Endothelial cell of umbilical vein (primary cell): ENCODE measurements at regions not wholly inside any gene's neighbourhood (a gene's known extent, or its start where the extent isn't known, plus 50 kb on each side); places are given as distances from the start of the nearest gene placed in this dataset.

ENCODE experiments used
- BruUV-seq: library from RNA; stranded (reverse); fragments of 400-500 nt; replicated peaks from 2 replicates; lab custom pipeline; 2021; lab: Mats Ljungman, UMichigan
- CTCF ChIA-PET: fragments of 300-600, 350-600 bp; sonication (Branson Sonifier 250); formaldehyde crosslinking; loops from one replicate; lab custom pipeline; 2021; ENCODE audit warnings: antibody characterized with exemption, inconsistent platforms; lab: Charles Lee
- POLR2A ChIA-PET: fragments of 300-600, 350-600 bp; sonication (Branson Sonifier 250); formaldehyde crosslinking; loops from one replicate; lab custom pipeline; 2021; ENCODE audit warnings: antibody characterized with exemption, inconsistent platforms; lab: Charles Lee
- DNase-seq: peaks from one replicate; pipeline ENCODE4 v3.0.0-alpha.2; 2011; ENCODE audit warnings: low read depth, low spot score
- FAIRE-seq: peaks from 2 replicates; lab custom pipeline; 2011; peaks lifted over from hg19 to GRCh38; lab: Jason Lieb, UNC
- H2AFZ ChIP-seq: 2 replicates; pipeline ENCODE4 v1.6.0; 2012; ENCODE audit warnings: low read depth, low read length, control low read depth, inconsistent platforms
- H3K27ac ChIP-seq: 2 replicates; pipeline ENCODE4 v1.5.1; 2011; ENCODE audit warnings: low read depth, mild to moderate bottlenecking, control low read depth, low read length, moderate library complexity; ENCODE audit not compliant: insufficient read depth
- H3K27me3 ChIP-seq, 2 experiments: 2 replicates each; pipeline versions ENCODE4 v1.6.0 to v1.6.1; 2011; ENCODE audit warnings: low read length in 2 of 2, mixed read lengths in 1 of 2; ENCODE audit not compliant: control insufficient read depth in 2 of 2, insufficient read depth in 2 of 2
- H3K36me3 ChIP-seq, 2 experiments: 2 replicates in 1 of 2; 3 replicates in 1 of 2; pipeline ENCODE4 v1.5.1; 2011; ENCODE audit warnings: low read length in 2 of 2, mild to moderate bottlenecking in 1 of 2, moderate library complexity in 1 of 2; ENCODE audit not compliant: control insufficient read depth in 2 of 2, insufficient read depth in 2 of 2; ENCODE audit errors: extremely low read depth in 1 of 2
- H3K4me1 ChIP-seq: 3 replicates; pipeline ENCODE4 v1.5.1; 2011; ENCODE audit warnings: mild to moderate bottlenecking, low read length; ENCODE audit not compliant: control insufficient read depth, insufficient read depth; ENCODE audit errors: extremely low read depth
- H3K4me2 ChIP-seq: 2 replicates; pipeline ENCODE4 v1.6.1; 2011; ENCODE audit warnings: low read length, control low read depth, mixed read lengths; ENCODE audit not compliant: insufficient read depth
- H3K4me3 ChIP-seq, 3 experiments: fragments of 200-600 bp in 1 of 3; sonication (generic), shearing (Covaris generic) in 1 of 3; replicated peaks in 1 of 3; 2 replicates each; pipeline ENCODE4 v1.5.1; 2011 to 2016; ENCODE audit warnings: control low read depth in 3 of 3, low read length in 3 of 3, mild to moderate bottlenecking in 2 of 3, inconsistent platforms in 1 of 3, low read depth in 1 of 3, moderate library complexity in 1 of 3; ENCODE audit not compliant: insufficient read depth in 1 of 3
- H3K79me2 ChIP-seq: 2 replicates; pipeline ENCODE4 v1.6.0; 2012; ENCODE audit warnings: low read length, inconsistent platforms; ENCODE audit not compliant: control insufficient read depth, insufficient read depth
- H3K9ac ChIP-seq: replicated peaks from 2 replicates; pipeline ENCODE3; 2011; ENCODE audit warnings: low read length, control low read depth; ENCODE audit not compliant: insufficient read depth; ENCODE audit errors: extremely low read depth
- H3K9me1 ChIP-seq: replicated peaks from 3 replicates; pipeline ENCODE4 v1.6.0; 2011; ENCODE audit warnings: mild to moderate bottlenecking, low read length; ENCODE audit not compliant: control insufficient read depth, insufficient read depth; ENCODE audit errors: extremely low read depth
- H3K9me3 ChIP-seq: replicated peaks from 2 replicates; pipeline ENCODE4 v1.5.1; 2012; ENCODE audit warnings: low read length, inconsistent platforms; ENCODE audit not compliant: control insufficient read depth, insufficient read depth
- H4K20me1 ChIP-seq: replicated peaks from 2 replicates; pipeline ENCODE3; 2011; ENCODE audit warnings: mild to moderate bottlenecking, low read length; ENCODE audit not compliant: control insufficient read depth, insufficient read depth; ENCODE audit errors: extremely low read depth
- EZH2 ChIP-seq: IDR thresholded peaks from 2 replicates; pipeline ENCODE4 v1.6.1; 2012; ENCODE audit warnings: borderline replicate concordance, low read depth, mild to moderate bottlenecking, moderate library complexity, low read length, inconsistent platforms; ENCODE audit not compliant: severe bottlenecking
- FOS ChIP-seq: IDR thresholded peaks from 2 replicates; pipeline ENCODE4 v1.6.1; 2011; ENCODE audit warnings: mild to moderate bottlenecking, low read length, moderate library complexity, borderline replicate concordance; ENCODE audit not compliant: insufficient read depth
- GATA2 ChIP-seq: IDR thresholded peaks from 2 replicates; pipeline ENCODE4 v1.7.0; 2011; ENCODE audit warnings: low read depth, mild to moderate bottlenecking, moderate library complexity, mixed read lengths, low read length; ENCODE audit not compliant: insufficient read length, insufficient read depth
- JUN ChIP-seq: IDR thresholded peaks from 2 replicates; pipeline ENCODE4 v1.6.1; 2011; ENCODE audit warnings: borderline replicate concordance, low read depth; ENCODE audit not compliant: insufficient read length, insufficient read depth
- MYC ChIP-seq: IDR thresholded peaks from one replicate; pipeline ENCODE4 v1.6.1; 2011; ENCODE audit warnings: mild to moderate bottlenecking, low read depth, low read length
- POLR2A ChIP-seq: IDR thresholded peaks from 2 replicates; pipeline ENCODE4 v1.6.1; 2012; ENCODE audit warnings: low read depth, mild to moderate bottlenecking, control low read depth, low read length
- POLR2AphosphoS5 ChIP-seq: IDR thresholded peaks from 2 replicates; pipeline ENCODE4 v1.6.1; 2012; ENCODE audit warnings: low read depth, mild to moderate bottlenecking, control low read depth, low read length, moderate library complexity; ENCODE audit not compliant: insufficient read depth
- dilution Hi-C: fragments of 300-500 bp; cut with MboI; formaldehyde crosslinking; loops from one replicate; pipeline ENCODE4 v1.15.0; 2019; ENCODE audit warnings: low sequenced_read_pairs; ENCODE audit not compliant: extremely low pct_ligation_motif_present
- intact Hi-C: fragments of 100-400 bp; cut with micrococcal nuclease; formaldehyde crosslinking; loops from one replicate; pipeline ENCODE4 v1.10.0; 2022
- TF ChIP-seq, protein P1 (sequence below), 2 donors: IDR thresholded peaks; 1 replicate in 1 of 2; 2 replicates in 1 of 2; pipeline ENCODE4 v1.5.1; 2011; ENCODE audit warnings: low read length in 2 of 2, mild to moderate bottlenecking in 2 of 2, moderate library complexity in 2 of 2, control low read depth in 1 of 2, inconsistent platforms in 1 of 2, low read depth in 1 of 2; ENCODE audit not compliant: insufficient read depth in 1 of 2; ENCODE audit errors: extremely low read depth in 1 of 2
- TF ChIP-seq, protein P2 (sequence below): IDR thresholded peaks from 2 replicates; pipeline ENCODE4 v1.6.1; 2011; ENCODE audit not compliant: insufficient read depth, insufficient read length

- H3K27ac ChIP-seq: no peak overlapping the region
- no TSS peak for BruUV-seq
- H3K9ac ChIP-seq: no peak overlapping the region
- ChIA-PET CTCF (interaction anchor here (0.7 kb wide), 1 partner anchor 9 kb away, joined by 3 read pairs; no protein-coding TSS in a partner anchor), POLR2A (no interaction called here)
- no peak overlapping the region for H3K4me2 ChIP-seq
- DNase-seq: no peak
- intact Hi-C loops (no loop called here), dilution Hi-C loops (no loop called here)
- TF ChIP-seq, protein P1, sequence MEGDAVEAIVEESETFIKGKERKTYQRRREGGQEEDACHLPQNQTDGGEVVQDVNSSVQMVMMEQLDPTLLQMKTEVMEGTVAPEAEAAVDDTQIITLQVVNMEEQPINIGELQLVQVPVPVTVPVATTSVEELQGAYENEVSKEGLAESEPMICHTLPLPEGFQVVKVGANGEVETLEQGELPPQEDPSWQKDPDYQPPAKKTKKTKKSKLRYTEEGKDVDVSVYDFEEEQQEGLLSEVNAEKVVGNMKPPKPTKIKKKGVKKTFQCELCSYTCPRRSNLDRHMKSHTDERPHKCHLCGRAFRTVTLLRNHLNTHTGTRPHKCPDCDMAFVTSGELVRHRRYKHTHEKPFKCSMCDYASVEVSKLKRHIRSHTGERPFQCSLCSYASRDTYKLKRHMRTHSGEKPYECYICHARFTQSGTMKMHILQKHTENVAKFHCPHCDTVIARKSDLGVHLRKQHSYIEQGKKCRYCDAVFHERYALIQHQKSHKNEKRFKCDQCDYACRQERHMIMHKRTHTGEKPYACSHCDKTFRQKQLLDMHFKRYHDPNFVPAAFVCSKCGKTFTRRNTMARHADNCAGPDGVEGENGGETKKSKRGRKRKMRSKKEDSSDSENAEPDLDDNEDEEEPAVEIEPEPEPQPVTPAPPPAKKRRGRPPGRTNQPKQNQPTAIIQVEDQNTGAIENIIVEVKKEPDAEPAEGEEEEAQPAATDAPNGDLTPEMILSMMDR (IDR thresholded peaks at IDR 0.05; ENCODE audit: extremely low read depth in 1 of 2, insufficient read depth in 1 of 2, low read depth in 1 of 2, low read length in 2 of 2): no peak
- TF ChIP-seq FOS (no peak), MYC (no peak), POLR2AphosphoS5 (no peak), POLR2A (no peak), GATA2 (no peak), JUN (no peak), EZH2 (no peak)
- TF ChIP-seq, protein P2, sequence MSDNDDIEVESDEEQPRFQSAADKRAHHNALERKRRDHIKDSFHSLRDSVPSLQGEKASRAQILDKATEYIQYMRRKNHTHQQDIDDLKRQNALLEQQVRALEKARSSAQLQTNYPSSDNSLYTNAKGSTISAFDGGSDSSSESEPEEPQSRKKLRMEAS: no peak
- H3K9me1 ChIP-seq: no peaks in the 10 kb centered on the region
- H2AFZ ChIP-seq: no peak overlapping the region
- no peak overlapping the region for H3K4me3 ChIP-seq
- no peaks in the 10 kb centered on the region for H3K79me2 ChIP-seq
- no peaks in the 10 kb centered on the region for H3K4me1 ChIP-seq
- H3K36me3 ChIP-seq: no peaks in the 10 kb centered on the region
- no peaks in the 10 kb centered on the region for H4K20me1 ChIP-seq
- FAIRE-seq: no peak
- H3K9me3 ChIP-seq: peaks cover 2% of the 10 kb centered on the region
- H3K27me3 ChIP-seq: no peaks in the 10 kb centered on the region
Measured at GRCh38 chr13:87925006-87925405, 253.8 kb downstream of the SLITRK5 start.
